GM23338 (cell line): ENCODE measurements at regions not wholly inside any gene's neighbourhood (a gene's known extent, or its start where the extent isn't known, plus 50 kb on each side); places are given as distances from the start of the nearest gene placed in this dataset.

ENCODE experiments used
- ATAC-seq: fragments of 200-7000 bp; cut with Tn5 transposase; 3 replicates; pipeline ENCODE4 v1.9.1; 2020
- DNase-seq: peaks from one replicate; pipeline ENCODE4 v3.0.0-alpha.2; 2015; ENCODE audit warnings: low spot score
- H2AFZ ChIP-seq: fragments of 200-600 bp; sonication (generic); 2 replicates; pipeline ENCODE4 v1.8.0; 2016; ENCODE audit warnings: antibody characterized with exemption, mild to moderate bottlenecking, moderate library complexity
- H3F3A ChIP-seq: fragments of 200-600 bp; sonication (generic); replicated peaks from 2 replicates; pipeline ENCODE4 v1.8.0; 2017; ENCODE audit warnings: antibody characterized with exemption, mixed run types, low read depth
- H3K27ac ChIP-seq: fragments of 200-600 bp; sonication (generic); 2 replicates; pipeline ENCODE4 v1.6.1; 2016; ENCODE audit warnings: low read depth
- H3K27me3 ChIP-seq: fragments of 200-600 bp; sonication (generic); 2 replicates; pipeline ENCODE4 v1.8.0; 2016; ENCODE audit warnings: mild to moderate bottlenecking, mixed run types, moderate library complexity; ENCODE audit not compliant: insufficient read depth
- H3K36me3 ChIP-seq: fragments of 200-600 bp; sonication (generic); 2 replicates; pipeline ENCODE4 v1.8.0; 2016; ENCODE audit warnings: mild to moderate bottlenecking; ENCODE audit not compliant: insufficient read depth
- H3K4me1 ChIP-seq: fragments of 200-600 bp; sonication (generic); 2 replicates; pipeline ENCODE4 v1.8.0; 2016; ENCODE audit warnings: mild to moderate bottlenecking, moderate library complexity; ENCODE audit not compliant: insufficient read depth
- H3K4me2 ChIP-seq: fragments of 200-600 bp; sonication (generic); 2 replicates; pipeline ENCODE4 v1.7.1; 2017; ENCODE audit warnings: mixed run types
- H3K4me3 ChIP-seq: fragments of 200-600 bp; sonication (generic); 2 replicates; pipeline ENCODE4 v1.6.1; 2016; ENCODE audit warnings: mixed run types
- H3K79me2 ChIP-seq: fragments of 200-600 bp; sonication (generic); replicated peaks from 2 replicates; pipeline ENCODE4 v1.8.0; 2017; ENCODE audit warnings: mild to moderate bottlenecking; ENCODE audit not compliant: insufficient read depth
- H3K9me2 ChIP-seq: fragments of 200-600 bp; sonication (generic); 2 replicates; pipeline ENCODE4 v1.8.0; 2017; ENCODE audit not compliant: insufficient read depth
- H4K20me1 ChIP-seq: fragments of 200-600 bp; sonication (generic); replicated peaks from 2 replicates; pipeline ENCODE4 v1.8.0; 2017; ENCODE audit warnings: mild to moderate bottlenecking; ENCODE audit not compliant: insufficient read depth
- H3K27ac Mint-ChIP-seq: 2 replicates; pipeline ENCODE4 v1.8.0; 2020; ENCODE audit warnings: inconsistent platforms, mild to moderate bottlenecking, moderate library complexity, mixed read lengths
- H3K27me3 Mint-ChIP-seq: 3 replicates; pipeline ENCODE4 v1.8.0; 2022; ENCODE audit warnings: low read depth, mild to moderate bottlenecking, moderate library complexity, mixed read lengths, inconsistent platforms; ENCODE audit not compliant: insufficient read depth, poor library complexity
- H3K36me3 Mint-ChIP-seq: 3 replicates; pipeline ENCODE4 v1.8.0; 2021; ENCODE audit warnings: low read depth, mild to moderate bottlenecking, inconsistent platforms, moderate library complexity, mixed read lengths
- H3K4me1 Mint-ChIP-seq: 3 replicates; pipeline ENCODE4 v1.8.0; 2020; ENCODE audit warnings: mild to moderate bottlenecking, inconsistent platforms, mixed read lengths
- H3K4me3 Mint-ChIP-seq: 3 replicates; pipeline ENCODE4 v1.8.0; 2021; ENCODE audit warnings: moderate library complexity, mild to moderate bottlenecking, inconsistent platforms, mixed read lengths
- H3K9me3 Mint-ChIP-seq: 3 replicates; pipeline ENCODE4 v1.8.0; 2020; ENCODE audit warnings: moderate library complexity, mild to moderate bottlenecking, inconsistent platforms, mixed read lengths
- CREB1 ChIP-seq: fragments of 250-450 bp; sonication (Bioruptor Pico); IDR thresholded peaks from 2 replicates; pipeline ENCODE4 v1.5.0; 2020; ENCODE audit warnings: low read depth, mild to moderate bottlenecking, moderate library complexity
- EZH2 ChIP-seq: fragments of 200-600 bp; sonication (generic); IDR thresholded peaks from one replicate; pipeline ENCODE4 v1.8.0; 2017; ENCODE audit warnings: antibody characterized with exemption, mild to moderate bottlenecking, low read depth; ENCODE audit not compliant: unreplicated experiment
- EZH2phosphoT487 ChIP-seq: fragments of 200-600 bp; sonication (generic); IDR thresholded peaks from one replicate; pipeline ENCODE4 v1.8.1; 2018; ENCODE audit warnings: antibody characterized with exemption; ENCODE audit not compliant: unreplicated experiment
- JUNB ChIP-seq: IDR thresholded peaks from one replicate; pipeline ENCODE4 v1.6.1; 2016; ENCODE audit warnings: antibody characterized with exemption; ENCODE audit not compliant: unreplicated experiment
- NANOG ChIP-seq: IDR thresholded peaks from 2 replicates; pipeline ENCODE4 v1.6.1; 2016; ENCODE audit warnings: antibody characterized with exemption, borderline replicate concordance
- POLR2AphosphoS5 ChIP-seq: IDR thresholded peaks from 2 replicates; pipeline ENCODE4 v1.6.1; 2016; ENCODE audit warnings: antibody characterized with exemption, low read depth
- STAT1 ChIP-seq: IDR thresholded peaks from one replicate; pipeline ENCODE4 v1.6.1; 2016; ENCODE audit warnings: antibody characterized with exemption; ENCODE audit not compliant: unreplicated experiment
- ZNF114 ChIP-seq: fragments of 250-450 bp; sonication (Bioruptor Pico); IDR thresholded peaks from 2 replicates; pipeline ENCODE4 v1.5.0; 2020; ENCODE audit warnings: mild to moderate bottlenecking, moderate library complexity
- ZNF331 ChIP-seq: fragments of 250-450 bp; sonication (Bioruptor Pico); IDR thresholded peaks from 2 replicates; pipeline ENCODE4 v1.5.0; 2020; ENCODE audit warnings: low read depth, mild to moderate bottlenecking, moderate library complexity
- ZNF462 ChIP-seq: fragments of 250-450 bp; sonication (Bioruptor Pico); IDR thresholded peaks from 2 replicates; pipeline ENCODE4 v1.5.0; 2020; ENCODE audit warnings: mild to moderate bottlenecking, moderate library complexity
- TF ChIP-seq, protein P1 (sequence below): IDR thresholded peaks from 2 replicates; pipeline ENCODE4 v1.6.1; 2016; ENCODE audit warnings: antibody characterized with exemption
- TF ChIP-seq, protein P2 (sequence below), 2 experiments: fragments of 200-600 bp in 1 of 2; sonication (generic) in 1 of 2; conservative IDR thresholded peaks; 2 replicates each; pipeline versions ENCODE4 v1.5.1 to v1.6.1; 2016 to 2017; ENCODE audit warnings: antibody characterized with exemption in 2 of 2, low read depth in 2 of 2, mild to moderate bottlenecking in 2 of 2, moderate library complexity in 1 of 2
- TF ChIP-seq, protein P3 (sequence below): IDR thresholded peaks from one replicate; pipeline ENCODE4 v1.6.1; 2018; ENCODE audit warnings: antibody characterized with exemption; ENCODE audit not compliant: unreplicated experiment

DNA sequence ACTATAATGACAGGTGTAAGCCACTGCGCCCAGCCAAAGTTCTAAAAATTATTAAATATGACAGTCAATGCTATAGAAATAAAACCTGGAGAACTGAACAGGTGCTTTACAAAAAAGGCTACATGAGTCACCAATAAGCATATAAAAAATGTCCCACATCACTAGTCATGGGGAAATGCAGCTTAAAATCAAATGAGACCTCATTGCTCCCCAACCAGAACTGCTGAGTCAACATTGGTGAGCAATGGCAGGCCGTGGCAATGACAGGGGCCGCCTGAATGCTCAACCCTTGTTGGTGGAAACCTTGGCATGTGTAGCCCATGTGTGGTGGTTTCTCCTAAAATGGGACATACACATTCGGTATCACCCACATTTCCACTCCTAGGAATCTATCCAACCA is 352.3 kb upstream of the KLF6 start:
- H3K4me1 Mint-ChIP-seq, result peaks cover 3% of the 10 kb centered on the region; the same call in 1 of the 3 replicates
- H3K27ac Mint-ChIP-seq, result no peak overlapping the region
- Histone ChIP-seq H4K20me1 (no peaks in the 10 kb centered on the region; the same call in 1 of the 2 replicates), H3K4me2 (no peak overlapping the region), H3F3A (no peaks in the 10 kb centered on the region), H3K4me1 (no peaks in the 10 kb centered on the region), H3K36me3 (peaks cover 6% of the 10 kb centered on the region), H3K27ac (no peak overlapping the region), H3K79me2 (no peaks in the 10 kb centered on the region), H2AFZ (no peak overlapping the region), H3K9me2 (peaks cover 12% of the 10 kb centered on the region; the same call in 1 of the 2 replicates), H3K4me3 (no peak overlapping the region), H3K27me3 (no peaks in the 10 kb centered on the region)
- DNase-seq, result no peak
- peaks cover 28% of the 10 kb centered on the region for H3K9me3 Mint-ChIP-seq
- no peak for ATAC-seq
- TF ChIP-seq ZNF114 (CRISPR knock-in tag), result no peak
- no peak for TF ChIP-seq JUNB
- TF ChIP-seq, protein P1, sequence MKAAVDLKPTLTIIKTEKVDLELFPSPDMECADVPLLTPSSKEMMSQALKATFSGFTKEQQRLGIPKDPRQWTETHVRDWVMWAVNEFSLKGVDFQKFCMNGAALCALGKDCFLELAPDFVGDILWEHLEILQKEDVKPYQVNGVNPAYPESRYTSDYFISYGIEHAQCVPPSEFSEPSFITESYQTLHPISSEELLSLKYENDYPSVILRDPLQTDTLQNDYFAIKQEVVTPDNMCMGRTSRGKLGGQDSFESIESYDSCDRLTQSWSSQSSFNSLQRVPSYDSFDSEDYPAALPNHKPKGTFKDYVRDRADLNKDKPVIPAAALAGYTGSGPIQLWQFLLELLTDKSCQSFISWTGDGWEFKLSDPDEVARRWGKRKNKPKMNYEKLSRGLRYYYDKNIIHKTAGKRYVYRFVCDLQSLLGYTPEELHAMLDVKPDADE, result no peak
- TF ChIP-seq ZNF331 (CRISPR knock-in tag), result no peak
- TF ChIP-seq, protein P2, sequence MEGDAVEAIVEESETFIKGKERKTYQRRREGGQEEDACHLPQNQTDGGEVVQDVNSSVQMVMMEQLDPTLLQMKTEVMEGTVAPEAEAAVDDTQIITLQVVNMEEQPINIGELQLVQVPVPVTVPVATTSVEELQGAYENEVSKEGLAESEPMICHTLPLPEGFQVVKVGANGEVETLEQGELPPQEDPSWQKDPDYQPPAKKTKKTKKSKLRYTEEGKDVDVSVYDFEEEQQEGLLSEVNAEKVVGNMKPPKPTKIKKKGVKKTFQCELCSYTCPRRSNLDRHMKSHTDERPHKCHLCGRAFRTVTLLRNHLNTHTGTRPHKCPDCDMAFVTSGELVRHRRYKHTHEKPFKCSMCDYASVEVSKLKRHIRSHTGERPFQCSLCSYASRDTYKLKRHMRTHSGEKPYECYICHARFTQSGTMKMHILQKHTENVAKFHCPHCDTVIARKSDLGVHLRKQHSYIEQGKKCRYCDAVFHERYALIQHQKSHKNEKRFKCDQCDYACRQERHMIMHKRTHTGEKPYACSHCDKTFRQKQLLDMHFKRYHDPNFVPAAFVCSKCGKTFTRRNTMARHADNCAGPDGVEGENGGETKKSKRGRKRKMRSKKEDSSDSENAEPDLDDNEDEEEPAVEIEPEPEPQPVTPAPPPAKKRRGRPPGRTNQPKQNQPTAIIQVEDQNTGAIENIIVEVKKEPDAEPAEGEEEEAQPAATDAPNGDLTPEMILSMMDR (conservative IDR thresholded peaks at IDR 0.05; ENCODE audit: low read depth in 2 of 2), result no peak
- TF ChIP-seq NANOG, result no peak
- no peak for TF ChIP-seq POLR2AphosphoS5
- TF ChIP-seq, protein P3, sequence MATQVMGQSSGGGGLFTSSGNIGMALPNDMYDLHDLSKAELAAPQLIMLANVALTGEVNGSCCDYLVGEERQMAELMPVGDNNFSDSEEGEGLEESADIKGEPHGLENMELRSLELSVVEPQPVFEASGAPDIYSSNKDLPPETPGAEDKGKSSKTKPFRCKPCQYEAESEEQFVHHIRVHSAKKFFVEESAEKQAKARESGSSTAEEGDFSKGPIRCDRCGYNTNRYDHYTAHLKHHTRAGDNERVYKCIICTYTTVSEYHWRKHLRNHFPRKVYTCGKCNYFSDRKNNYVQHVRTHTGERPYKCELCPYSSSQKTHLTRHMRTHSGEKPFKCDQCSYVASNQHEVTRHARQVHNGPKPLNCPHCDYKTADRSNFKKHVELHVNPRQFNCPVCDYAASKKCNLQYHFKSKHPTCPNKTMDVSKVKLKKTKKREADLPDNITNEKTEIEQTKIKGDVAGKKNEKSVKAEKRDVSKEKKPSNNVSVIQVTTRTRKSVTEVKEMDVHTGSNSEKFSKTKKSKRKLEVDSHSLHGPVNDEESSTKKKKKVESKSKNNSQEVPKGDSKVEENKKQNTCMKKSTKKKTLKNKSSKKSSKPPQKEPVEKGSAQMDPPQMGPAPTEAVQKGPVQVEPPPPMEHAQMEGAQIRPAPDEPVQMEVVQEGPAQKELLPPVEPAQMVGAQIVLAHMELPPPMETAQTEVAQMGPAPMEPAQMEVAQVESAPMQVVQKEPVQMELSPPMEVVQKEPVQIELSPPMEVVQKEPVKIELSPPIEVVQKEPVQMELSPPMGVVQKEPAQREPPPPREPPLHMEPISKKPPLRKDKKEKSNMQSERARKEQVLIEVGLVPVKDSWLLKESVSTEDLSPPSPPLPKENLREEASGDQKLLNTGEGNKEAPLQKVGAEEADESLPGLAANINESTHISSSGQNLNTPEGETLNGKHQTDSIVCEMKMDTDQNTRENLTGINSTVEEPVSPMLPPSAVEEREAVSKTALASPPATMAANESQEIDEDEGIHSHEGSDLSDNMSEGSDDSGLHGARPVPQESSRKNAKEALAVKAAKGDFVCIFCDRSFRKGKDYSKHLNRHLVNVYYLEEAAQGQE, result no peak
- TF ChIP-seq EZH2phosphoT487, result no peak
- no peak for TF ChIP-seq STAT1
- TF ChIP-seq EZH2, result no peak
- TF ChIP-seq CREB1 (CRISPR knock-in tag), result no peak
- no peak for TF ChIP-seq ZNF462 (CRISPR knock-in tag)
- no peak overlapping the region for H3K4me3 Mint-ChIP-seq
- no peaks in the 10 kb centered on the region for H3K27me3 Mint-ChIP-seq
- peaks cover 19% of the 10 kb centered on the region for H3K36me3 Mint-ChIP-seq
